Omental fat pad (tissue), 3 donors: ENCODE measurements at regions not wholly inside any gene's neighbourhood (a gene's known extent, or its start where the extent isn't known, plus 50 kb on each side); places are given as distances from the start of the nearest gene placed in this dataset.

Experiments used
- ATAC-seq: fragments of 150-250 bp; one replicate; pipeline ENCODE4 v1.9.1; 2016; ENCODE audit warnings: mild to moderate bottlenecking, moderate library complexity; ENCODE audit not compliant: low FRiP score
- DNase-seq: peaks from one replicate; pipeline ENCODE4 v3.0.0-alpha.2; 2019; ENCODE audit warnings: low spot score
- TF ChIP-seq, protein P1 (sequence below), 3 donors: fragments of 450-650 bp; IDR thresholded peaks; one replicate each; pipeline ENCODE4 v1.5.1; 2016 to 2017; ENCODE audit warnings: antibody characterized with exemption in 3 of 3, mild to moderate bottlenecking in 3 of 3, moderate library complexity in 2 of 3

DNA sequence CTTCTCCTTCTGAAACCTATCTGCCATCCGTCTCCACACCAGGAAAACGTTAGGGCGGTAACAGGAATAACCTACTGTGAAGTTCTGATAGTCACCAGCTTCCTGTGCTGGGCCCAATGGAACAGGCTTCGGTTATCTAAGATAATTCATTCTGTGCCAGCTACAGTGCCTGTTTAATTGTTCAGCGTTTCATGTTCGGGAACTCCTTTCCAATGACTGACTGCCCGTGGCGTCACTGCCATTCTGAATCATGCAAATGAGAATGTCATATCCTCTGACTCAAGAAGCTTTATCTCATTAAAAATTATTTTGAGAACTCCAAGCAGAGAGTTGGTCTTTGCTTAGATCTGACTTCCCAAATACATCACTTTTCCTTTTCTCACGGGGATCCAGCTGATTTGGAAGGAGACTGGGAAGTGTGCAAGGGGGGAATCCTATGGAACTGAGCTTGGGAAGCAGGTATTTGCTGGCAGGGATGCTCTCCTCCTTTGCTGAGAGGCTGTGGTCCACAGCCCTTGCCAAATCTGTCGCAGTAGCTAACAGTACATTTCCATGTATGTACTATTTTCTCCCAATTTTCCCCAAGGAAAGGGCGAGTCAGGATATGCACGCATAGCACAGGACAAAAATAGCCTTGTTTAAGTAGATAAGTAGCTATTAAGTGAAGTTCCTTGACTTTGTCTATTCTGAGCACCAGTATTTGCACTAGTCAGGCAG, 358.7 kb downstream of the LTN1 start:
- TF ChIP-seq, protein P1, sequence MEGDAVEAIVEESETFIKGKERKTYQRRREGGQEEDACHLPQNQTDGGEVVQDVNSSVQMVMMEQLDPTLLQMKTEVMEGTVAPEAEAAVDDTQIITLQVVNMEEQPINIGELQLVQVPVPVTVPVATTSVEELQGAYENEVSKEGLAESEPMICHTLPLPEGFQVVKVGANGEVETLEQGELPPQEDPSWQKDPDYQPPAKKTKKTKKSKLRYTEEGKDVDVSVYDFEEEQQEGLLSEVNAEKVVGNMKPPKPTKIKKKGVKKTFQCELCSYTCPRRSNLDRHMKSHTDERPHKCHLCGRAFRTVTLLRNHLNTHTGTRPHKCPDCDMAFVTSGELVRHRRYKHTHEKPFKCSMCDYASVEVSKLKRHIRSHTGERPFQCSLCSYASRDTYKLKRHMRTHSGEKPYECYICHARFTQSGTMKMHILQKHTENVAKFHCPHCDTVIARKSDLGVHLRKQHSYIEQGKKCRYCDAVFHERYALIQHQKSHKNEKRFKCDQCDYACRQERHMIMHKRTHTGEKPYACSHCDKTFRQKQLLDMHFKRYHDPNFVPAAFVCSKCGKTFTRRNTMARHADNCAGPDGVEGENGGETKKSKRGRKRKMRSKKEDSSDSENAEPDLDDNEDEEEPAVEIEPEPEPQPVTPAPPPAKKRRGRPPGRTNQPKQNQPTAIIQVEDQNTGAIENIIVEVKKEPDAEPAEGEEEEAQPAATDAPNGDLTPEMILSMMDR (IDR thresholded peaks at IDR 0.05), result no peak
- ATAC-seq (peak; percentile 38), DNase-seq (no peak)

DNA sequence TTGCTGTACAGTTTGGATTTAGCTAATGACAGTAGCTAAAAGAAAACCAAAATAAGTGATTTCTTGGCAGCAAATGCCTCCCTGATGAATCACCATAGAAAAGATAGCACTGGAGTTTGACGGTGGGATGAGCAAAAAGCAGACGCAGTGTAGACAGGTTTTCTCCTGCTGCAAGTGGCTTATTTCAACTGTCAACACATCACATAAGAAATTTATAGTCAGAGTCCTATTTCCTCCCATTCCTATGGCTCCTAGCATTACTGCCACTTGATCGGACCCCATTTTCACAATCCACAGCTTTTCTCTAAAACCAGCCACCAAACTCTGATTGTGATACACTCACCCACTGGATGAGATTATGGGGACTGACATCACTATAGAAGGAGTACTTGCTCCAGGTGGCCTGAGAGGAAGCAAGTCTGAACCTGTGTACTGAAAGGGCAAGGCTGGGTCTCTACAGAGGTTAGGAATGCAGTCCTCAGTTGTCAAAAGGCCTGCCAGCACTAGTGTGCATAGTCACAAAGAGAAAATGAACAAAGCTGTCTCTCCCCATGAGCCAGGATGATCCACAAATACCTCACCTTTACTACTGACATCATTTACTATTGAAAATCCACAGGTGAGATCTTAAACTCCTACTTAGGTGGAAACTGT, 359.8 kb downstream of the LTN1 start:
- DNase-seq (no peak), ATAC-seq (no peak)
- TF ChIP-seq, protein P1 (IDR thresholded peaks at IDR 0.05), result no peak

DNA sequence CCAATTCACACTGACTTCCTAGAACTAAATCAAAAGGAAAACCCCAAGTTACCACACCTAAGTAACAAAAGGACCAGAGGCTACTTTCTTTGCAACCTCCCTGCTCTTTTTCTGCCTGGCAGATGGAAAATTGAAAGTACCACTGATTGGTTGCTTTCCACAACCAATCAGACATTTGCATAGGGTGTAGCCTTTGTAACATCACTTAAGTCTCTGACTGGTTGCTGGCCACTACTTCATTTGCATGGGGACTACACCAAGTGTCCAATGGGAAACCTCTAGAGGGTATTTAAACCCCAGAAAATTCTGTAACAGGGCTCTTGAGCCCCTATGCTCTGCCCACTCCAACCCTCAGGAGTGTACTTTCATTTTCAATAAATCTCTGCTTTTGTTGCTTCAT, 365.0 kb downstream of the LTN1 start:
- TF ChIP-seq, protein P1 (IDR thresholded peaks at IDR 0.05), result no peak
- ATAC-seq (no peak), DNase-seq (no peak)

DNA sequence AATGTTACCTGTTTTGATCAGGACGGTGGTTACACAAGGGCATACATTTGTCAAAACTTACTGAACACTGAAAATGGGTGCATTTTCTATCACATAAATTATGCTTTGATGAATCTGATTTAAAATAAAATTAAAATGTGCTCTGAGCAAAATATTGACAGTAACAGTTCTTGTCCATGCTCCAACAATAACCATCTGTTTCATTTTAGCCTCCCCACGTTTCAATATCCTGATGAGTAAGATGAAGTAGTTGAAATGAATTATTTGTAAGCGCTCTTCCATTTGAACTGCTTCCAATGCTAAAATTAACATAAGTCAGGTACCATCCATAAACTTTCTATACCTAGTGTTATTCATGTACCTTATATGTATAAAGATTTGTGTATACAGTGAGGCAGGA, 365.4 kb downstream of the LTN1 start:
- no peak for ATAC-seq
- TF ChIP-seq, protein P1 (IDR thresholded peaks at IDR 0.05), result no peak
- DNase-seq, result no peak

DNA sequence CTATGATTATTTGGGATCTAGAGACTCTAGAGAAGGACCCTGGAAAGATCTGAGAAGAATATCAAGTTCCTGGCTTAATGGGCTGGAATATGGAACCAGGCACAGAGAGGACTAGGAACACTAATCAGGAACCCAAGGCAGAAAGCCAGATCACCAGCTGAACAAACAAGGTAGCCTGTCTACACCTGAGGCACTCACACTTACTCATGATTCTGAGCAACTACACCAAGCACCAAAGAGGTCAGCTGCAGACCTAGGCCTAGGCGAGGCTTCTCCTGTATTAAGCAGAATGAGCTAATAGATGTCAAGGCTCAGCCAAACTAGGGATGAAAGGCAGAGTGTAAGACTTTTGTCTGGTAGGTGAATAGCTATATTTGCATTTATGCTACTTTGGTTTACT, 368.1 kb downstream of the LTN1 start:
- ATAC-seq (no peak), DNase-seq (no peak)
- TF ChIP-seq, protein P1 (IDR thresholded peaks at IDR 0.05), result no peak

DNA sequence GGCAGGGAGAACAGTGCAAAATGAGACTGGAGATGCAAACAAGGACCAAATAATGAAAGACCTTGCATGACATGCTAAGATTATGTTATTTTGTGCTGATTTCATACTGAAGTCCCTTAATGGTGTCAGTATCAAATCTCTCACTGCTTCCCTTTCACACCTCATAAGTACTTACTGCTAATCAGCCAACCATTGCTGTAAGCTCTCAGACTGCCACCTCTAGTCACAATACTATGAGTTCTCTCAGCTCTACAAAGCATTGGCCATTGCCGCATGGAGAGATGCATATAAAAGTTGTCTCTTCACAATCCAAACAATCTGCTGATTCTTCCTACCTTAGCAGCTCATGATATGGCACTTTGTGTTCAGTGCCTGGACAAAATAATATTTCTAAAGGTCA, 375.4 kb downstream of the LTN1 start:
- ATAC-seq (no peak), DNase-seq (no peak)
- TF ChIP-seq, protein P1 (IDR thresholded peaks at IDR 0.05), result no peak

DNA sequence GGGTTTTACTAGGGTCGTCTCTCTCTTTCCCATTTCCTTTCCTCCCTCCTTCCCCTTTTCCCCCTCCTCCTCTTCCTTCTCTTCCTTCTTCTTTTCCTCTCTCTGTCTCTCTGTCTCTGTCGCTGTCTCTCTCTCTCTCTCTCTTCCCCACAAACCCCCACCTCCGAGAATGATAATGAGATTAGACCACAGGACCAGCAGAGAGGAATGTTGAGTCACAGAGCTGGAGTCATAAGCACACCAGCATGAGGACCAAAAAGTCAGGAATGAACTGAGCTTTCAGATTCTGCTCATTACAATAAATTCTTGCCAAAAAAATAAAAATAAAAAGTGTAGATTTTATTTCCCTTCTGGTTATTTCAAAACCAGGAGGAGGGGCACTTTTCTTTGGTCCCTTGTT, 377.4 kb downstream of the LTN1 start:
- ATAC-seq, result no peak
- TF ChIP-seq, protein P1 (IDR thresholded peaks at IDR 0.05), result no peak

More for the DNA sequence above, 377.4 kb downstream of the LTN1 start:
- no peak for DNase-seq
